ENCODE measurements at regions not wholly inside any gene's neighbourhood (a gene's known extent, or its start where the extent isn't known, plus 50 kb on each side); places are given as distances from the start of the nearest gene placed in this dataset.

DNA sequence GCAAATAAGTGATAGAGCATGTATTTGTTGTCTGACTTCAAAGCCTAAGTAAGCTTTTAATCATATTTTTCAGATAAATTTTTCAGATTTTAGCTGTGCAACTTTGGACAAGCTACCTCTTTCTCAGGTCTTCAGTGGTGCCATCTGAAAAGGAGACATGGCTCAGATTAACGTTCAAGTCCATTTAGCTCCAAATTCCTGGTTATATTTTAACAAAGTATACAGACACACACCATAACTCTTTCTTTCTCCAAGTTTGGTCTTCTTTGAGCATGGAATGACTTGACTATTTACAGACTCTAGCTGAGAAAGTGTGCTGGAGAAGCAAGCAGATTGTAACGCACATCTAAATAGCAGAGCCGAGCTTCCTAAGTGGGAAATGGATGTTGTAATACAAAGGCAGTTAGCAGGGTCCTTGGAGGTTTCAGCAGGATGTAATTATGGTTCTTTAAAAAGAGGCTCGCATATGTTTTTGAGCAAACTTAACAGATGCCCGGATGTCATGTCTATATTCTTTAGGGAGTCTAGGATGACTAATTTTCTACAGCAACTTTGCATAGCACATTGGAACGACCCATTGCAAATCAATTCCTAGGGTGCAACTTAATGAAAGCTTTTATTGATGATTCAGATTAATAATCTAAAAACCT is 128.1 kb upstream of the E2F8 start:
- DNase-seq (ENCODE audit: low read depth, low spot score) = no peak

DNA sequence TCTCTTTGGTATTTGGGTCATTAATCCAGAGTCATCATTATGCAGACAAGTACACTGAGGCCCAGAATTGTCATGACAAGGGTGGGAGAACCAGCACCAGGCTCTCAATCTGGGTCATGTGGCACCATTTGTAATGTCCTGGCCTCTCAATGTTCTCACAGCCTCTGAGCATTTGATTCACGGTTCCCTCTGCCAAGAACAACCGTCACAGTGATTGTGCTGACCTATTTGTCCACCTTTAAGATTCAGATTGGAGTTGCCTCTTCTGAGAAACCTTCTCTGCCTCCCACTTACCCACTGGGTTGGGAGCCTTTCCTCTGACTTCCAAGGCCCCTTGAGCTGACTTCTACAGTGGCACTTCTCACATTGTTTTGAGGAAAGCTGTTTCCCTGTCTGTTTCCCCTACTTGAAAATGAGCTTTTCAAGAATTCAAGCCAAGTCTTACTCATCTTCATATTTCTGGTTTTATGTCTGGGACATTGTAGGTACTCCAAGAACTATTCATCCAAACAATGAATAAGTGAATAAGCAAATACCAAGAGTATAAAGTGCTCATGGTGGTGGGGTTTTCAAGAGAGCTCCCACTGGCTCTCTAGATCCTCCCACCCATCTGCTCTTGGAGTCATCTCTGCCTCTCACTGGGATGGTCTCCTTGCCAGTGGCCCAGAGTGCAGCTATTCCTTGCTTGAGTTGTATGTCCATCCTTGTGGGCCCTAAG is 126.4 kb upstream of the E2F8 start:
- peak; percentile 32 for DNase-seq (ENCODE audit: low read depth, low spot score)

DNA sequence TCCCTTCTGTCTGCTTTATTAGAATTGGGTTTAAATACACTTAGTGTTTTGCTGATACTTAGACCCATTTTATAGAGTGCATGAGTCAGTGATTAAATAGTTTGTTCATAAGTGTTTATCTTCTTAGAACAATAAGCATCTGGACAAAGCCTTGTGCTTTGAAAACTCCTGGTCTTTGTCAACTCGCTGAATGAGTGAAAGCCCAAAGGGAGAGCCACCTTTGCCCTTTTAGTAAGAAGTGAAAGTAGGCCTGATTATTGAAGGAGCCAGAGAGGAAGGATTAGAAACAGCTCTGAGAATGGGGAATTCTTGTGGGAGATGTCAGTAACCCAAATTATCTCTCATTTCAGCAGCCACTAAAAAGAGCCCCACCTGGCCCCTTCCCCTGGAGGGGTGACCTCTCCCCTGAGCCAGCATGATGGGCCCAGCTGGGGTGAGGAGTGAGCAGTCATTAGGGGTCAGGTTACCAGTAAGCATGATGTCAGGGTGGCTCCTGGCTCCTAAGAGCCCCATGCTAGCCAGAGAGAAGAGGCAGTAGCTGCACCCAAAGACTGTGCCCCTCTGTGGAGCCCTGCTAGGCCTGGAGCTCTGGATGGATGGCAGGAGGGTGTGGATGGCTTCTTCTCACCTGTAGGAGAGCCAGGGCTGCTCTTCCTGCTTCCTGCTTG is 125.1 kb upstream of the E2F8 start:
- no peak for DNase-seq (ENCODE audit: low read depth, low spot score)

DNA sequence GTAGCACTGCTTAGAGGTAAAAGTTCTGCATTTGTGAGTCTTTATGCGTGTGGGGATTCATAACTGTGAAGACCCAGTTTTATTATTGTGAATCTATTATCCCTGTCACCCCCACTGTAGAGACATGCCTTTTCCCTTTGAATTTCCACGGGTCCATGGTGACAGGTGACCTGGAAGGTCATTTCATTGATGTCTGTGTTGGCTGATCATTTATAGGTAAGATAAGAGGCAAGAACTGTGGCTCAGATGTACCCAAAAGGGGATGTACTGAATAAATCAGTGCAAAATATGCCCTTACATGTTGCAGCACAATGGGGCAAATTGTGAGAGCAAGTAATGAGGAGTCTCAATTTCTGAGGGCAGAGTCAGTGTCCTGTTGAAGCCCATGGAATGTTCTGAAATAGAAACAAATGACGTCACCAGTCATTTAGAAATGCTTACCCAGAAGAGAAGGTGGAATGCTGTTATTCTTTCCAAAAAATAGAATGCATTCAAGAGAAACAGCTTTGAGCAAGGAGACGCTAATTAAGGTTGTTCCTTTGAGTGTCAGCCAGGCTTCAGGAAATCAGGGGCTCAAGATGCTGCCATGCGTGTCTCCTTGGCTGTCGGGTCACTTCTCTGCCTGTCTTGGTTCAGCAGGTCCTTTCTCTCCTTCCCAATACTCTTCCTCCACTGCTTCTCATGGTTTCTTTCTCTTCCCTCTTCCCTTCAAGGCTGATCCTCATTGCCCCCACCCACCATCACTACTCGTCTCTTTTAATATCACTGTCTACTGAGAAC is 118.7 kb upstream of the E2F8 start:
- peak; percentile 67 for DNase-seq (ENCODE audit: low read depth, low spot score)

DNA sequence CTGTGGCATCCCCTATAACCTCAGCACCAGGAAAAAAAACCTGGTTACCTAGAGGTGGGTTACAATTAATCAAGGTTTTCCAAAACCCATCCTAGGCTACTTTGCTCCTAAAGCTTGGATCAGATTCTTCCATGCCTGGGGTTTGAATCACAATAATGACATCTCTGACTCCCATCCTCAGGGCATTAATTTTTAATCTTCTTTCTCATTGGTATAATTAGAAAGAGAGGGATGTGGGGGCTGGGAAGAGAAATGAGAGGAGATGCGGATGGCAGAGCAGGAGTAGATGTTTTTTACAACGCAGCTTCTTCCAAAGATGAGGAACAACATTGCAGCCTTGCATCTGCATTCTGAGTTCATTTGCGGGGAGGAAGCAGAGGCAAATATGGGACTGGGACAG is 117.2 kb upstream of the E2F8 start:
- no peak for DNase-seq (ENCODE audit: low read depth, low spot score)

DNA sequence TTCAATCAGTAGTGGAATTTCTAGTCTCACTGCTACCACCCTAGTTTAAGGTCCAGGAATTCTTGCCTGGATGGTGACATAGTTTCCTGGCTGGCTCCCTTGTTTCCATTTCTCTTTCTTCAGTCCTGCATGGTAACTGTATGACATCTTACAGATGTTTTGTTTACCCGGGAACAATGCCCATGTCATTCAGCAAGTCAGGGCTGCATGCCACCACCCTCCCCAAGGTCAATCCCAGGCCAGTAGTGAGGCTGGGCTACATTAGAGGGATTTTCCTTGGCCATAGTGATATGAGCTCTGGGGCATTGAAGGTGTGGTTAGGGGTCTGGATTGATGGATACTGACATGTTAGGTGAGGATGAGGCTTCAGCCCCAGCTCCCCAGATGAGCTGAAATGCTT is 114.9 kb upstream of the E2F8 start:
- no peak for DNase-seq (ENCODE audit: low read depth, low spot score)

DNA sequence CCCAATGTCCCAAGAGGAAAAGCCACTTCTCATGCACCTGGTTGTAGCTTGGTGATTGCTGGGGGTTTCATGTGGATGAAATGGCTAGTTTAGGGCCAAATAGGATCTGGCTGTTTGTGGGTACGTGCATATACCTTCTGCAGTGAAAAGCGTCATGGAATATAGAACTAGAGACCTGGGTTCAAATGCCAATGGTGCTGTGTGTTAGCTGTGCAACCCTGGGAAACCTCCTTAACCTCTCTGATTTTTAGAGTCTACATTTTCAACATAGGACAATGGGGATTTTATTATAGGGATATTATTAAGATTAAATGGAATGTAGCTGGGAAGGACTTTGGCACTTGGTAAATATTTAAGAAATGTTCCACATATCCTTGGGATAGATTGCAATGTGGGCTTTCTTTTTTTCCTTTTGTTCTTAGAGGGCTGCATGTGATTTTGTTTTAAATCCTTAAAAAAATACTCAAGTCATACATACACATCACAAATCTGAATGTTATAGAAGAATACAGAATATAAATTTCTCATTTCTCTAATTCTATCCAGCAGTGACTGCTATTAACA is 112.6 kb upstream of the E2F8 start:
- DNase-seq (ENCODE audit: low read depth, low spot score) = no peak

DNA sequence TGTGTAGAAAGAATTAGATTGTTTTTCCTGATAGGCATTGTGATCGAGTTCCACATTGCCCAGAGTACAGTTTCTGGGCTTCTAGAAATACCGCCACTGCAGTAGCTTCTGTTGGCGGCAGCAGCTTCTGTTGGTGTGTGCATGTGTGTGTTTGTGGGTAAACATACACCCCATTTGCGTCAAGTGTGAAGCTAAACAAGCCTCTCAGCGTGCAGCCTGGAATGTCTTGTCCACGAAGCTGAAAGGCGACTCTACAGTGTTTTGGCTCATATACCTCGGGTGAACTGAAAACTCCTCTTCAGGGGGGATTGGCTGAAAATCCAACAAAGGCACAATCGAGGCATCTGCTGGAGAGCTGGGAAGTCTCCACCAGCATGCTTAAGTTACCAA is 112.0 kb upstream of the E2F8 start:
- DNase-seq (ENCODE audit: low read depth, low spot score) = no peak

DNA sequence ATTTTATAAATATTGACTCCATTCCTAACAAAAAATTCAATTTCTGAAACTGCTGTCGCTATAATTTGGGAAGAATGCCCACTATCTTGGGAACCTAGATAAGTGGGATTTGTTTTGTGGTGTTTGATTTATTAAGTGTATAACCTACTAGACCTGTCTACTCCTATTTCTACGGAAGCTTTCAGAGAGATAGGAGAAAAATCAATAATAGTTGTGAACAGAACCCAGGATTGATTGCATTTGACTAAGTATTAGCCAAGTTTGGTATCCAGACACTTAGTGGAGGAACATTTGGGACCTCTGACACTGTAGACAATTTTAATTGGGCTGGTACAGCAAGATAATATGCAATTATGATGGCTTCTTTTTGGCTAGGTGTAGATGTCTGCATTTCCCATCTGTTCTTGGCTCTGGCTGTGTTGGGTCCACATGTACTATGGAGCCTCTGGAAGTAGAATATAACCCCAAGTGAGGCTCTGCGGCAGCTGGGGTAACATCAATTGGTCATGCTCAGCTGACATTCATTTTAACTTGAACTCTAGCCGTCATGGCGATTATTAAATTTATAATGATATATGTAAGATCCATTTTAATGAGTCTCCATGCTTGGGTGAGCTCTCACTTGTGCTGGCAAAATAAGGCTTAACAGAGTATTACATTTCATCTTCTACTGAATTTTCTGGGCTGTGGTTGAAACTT is 111.5 kb upstream of the E2F8 start:
- no peak for DNase-seq (ENCODE audit: low read depth, low spot score)

DNA sequence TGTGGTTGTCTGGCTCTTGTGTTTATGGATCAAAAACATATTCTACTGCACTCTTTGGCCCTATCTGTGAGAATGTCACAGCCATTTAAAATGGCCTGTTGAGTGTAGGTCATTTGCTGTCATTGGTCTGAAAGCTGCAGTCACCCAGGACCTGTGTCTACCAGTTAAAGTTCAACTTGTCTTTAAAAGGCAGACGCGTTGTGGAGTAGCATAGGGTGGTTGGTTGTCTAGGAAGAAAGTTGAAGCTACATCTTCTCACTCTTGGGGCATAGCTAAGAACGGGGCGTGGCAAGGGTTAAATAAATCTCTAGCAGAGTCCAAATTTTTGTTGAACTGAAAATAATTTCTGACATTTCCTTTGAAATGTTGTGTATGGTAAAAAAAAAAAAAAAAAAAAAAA is 110.7 kb upstream of the E2F8 start:
- no peak for DNase-seq (ENCODE audit: low read depth, low spot score)

DNA sequence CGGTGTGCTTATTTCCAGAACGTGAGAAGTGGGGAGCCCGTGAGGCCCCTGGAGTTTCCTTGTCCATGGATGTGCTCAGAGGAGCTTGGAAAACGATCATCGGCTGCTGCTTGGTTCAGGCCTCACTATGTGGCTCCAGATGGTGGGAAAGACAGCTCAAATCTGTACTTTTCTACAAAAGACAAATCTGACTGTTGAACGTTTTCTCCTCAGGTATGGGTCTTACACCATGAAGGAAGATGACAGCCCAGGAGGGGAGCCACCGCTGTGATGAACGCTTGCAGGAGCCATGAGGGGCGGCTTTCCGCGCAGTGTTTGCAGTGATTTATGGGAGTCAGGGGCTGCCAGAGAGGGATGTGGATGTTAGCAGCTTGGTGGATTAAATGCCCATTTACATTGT is 109.4 kb upstream of the E2F8 start:
- no peak for DNase-seq (ENCODE audit: low read depth, low spot score)

DNA sequence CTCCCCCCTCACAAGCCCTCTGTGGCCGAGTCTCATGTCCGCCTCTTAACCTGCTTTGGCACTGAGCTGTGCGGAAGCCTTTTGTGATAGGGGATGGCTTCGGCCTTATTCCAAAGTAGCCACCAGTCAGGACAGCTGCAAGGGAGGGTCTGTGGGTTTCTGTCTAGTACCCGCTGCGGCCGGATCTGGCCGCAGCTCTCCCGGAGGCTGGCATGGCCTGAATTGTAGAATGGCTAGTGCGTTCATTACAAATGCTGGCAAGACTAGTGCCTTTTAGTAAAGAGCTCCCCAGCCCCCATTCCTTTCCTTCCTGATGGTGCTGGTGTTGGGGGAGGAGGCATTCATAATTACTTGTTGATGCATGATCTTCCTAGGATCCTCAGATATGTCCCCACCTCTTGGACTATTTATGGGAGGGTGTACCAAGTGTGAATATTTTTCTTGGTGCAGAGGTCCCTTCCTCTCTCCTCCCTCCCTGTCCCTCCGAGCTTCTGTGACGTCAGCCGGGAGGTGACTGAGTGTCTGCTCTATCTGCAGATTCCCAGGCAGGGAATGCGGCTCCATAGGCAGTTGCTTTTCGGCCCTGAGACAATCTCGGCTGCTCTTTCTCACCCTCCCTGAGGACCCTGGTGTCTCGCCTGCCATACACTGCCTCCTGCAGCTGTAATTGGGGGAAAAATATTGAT is 108.7 kb upstream of the E2F8 start:
- DNase-seq (ENCODE audit: low read depth, low spot score) = peak; percentile 80

DNA sequence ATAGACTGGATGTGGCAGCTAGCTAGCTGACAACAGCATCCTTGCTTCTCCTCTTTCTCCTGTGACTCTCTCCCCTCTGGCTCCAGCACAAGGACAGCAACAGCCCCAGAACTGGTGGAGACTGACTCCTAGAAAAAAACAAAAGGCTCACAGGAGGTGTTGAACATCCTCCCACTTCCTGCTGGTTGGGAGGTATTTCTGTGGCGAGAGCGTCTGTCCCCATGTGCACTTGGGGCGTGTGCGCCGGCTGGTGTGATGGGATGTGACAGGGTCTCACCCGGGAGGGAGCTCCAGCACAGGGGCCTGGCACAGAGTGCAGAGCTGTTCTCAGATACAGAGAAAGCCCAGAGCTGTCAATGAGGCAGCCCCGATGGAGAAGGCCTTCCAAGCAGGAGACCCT is 107.2 kb upstream of the E2F8 start:
- no peak for DNase-seq (ENCODE audit: low read depth, low spot score)

DNA sequence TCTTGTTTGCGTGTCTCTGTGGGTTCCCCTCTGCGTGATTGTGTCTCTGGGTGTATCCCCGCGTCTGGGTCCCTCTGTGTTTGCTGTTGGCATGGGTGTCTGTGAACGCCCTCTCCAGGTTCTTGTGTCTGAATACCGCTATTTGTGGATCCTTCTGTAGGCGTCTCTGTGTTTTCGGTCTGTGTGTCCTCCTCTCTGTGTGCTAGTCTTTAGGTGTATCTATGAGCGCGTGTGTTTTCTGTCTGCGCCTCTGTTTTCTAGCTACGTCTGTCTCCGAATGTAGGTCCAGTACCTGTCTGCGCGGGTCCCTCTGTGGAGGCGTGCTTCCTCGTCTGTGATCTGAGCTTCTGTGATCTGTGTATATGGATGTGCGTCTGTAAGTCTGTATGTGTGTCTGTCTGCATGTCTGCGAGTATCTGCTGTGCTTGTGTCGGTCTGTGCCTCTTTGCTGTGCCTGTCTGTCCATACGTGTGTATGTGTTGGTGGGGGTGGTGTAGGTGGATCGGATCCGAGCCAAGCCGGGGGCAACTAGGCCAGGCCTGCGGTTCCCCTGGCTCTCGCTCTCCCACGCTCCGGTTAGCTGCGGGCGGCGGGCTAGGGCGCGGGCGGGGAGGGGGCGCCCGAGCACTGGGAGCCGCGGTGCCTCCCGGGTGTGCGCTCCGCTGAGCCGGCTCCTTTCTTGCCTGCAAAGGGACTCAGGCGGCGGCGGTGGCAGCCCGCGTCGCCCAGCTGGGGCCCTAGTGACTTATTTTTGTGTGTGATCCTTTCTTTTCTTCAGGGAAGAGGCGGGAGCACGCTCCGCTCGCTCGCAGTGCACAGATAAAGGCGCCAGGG is 105.3 kb upstream of the E2F8 start:
- DNase-seq (ENCODE audit: low read depth, low spot score) = peak; percentile 57

DNA sequence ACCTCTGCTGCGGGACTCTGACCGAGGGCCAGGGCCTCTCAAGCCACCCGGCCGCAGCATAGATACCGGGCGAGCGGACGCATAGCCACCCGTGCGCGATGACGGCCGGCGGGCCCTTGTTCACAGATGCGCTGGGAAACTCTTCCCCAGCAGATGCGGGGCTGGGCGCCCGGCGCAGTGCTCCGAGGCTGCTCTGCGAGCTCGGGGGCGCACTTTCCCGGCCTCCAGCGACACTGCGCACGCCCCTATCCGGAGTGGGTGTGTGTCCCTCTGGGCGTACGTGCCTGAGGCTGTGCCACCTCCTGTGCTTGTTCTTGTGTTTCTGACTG is 104.7 kb upstream of the E2F8 start:
- peak; percentile 42 for DNase-seq (ENCODE audit: low read depth, low spot score)

DNA sequence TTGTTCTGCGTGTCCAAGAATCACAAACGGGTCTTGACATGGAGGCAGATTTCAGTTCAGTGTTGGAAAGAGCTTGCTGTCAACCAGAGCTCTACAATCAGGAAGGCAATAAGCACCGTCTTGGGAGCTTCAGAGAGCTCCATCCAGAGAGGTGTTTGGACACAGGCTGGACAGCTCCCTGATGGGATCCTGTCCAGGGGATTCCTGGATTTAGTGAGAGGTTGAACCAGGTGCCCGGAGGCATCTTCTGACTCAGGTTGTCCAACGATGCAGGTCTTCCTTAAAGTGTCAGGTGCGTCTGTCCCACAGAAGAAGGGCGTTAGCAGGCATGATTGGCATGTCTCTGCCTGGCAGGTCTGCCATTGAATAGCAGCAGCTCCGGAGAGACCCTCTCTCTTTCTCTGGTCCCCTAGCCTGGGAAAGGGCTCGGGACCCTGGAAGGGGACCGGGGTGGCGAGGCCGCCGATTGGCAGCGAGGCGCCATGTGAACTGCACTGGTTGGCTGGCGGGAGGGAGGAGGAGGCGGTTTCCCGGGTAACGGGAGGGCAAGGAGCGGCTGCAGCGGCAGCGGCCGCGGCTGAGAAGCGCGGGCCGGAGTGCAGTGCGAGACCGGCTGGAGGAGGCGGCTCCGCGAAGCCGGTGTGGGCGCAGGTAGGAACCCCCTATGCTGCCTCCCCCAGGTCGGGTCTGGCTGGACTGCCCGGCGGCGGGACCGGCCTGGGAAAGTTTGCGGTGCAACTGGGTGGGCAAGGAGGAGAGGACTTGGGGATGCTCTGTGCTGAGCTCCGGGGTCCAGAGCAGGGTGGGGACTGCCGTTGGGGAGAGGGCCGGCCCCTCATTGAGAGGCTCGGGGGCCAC is 104.1 kb upstream of the E2F8 start:
- DNase-seq (ENCODE audit: low read depth, low spot score) = peak; percentile 77

DNA sequence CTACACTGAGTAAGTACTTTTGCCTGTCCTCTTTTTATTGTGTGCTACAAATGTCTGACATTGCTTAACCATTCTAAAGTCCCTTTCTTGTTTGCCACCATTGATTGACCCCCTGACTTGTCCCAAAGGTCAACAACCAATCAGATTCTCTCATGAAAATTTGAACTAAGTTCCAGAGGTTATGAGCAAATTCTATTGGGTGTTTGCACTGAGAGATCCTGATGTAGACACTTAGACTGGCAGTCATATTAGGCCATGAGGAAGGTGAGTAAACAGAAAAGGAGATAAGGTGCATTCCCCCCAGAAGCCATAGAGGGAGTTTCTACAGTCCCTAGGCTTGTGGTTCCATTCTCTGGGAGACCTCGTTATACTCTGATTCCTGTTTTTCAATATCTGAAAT is 101.3 kb upstream of the E2F8 start:
- no peak for DNase-seq (ENCODE audit: low read depth, low spot score)

DNA sequence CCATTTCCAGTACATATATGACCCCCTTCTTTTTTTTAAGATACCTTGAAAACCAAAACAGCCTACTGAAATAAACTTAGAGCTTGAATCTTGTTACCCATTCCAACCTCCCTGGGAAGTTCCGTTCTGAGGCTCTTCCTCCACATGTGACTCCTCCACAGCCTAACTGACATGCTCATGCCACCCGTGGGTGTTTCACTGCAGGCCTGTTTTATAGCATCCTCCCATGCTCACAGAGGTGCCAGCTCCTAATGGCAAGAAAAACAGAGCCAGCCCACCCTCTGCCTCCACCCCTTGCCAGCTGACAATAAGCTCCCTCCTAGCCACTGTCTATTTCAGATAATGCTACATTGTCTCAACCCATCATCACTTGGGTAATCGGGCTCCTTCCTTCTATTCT is 97.6 kb upstream of the E2F8 start:
- DNase-seq (ENCODE audit: low read depth, low spot score) = no peak

DNA sequence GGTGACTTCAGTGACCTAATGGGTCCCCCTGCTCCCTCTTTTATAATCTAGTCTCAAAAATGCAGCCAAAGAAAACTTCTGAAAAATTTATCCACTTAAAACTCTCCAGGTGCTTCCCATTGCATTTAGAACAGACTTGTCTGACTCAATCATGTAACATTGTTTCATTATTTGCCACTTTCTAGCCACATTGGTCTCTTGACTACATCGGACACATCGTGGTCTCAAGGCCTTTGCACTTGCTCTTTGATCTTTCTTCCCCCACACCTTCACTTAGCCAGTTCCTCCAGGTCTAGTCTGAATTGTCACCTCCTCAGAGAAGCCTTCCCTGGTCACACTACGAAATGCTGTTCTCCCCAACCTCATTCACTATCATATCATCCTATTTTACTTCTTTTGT is 97.0 kb upstream of the E2F8 start:
- no peak for DNase-seq (ENCODE audit: low read depth, low spot score)

Data from astrocyte of the hippocampus (primary cell).